Loucy (cell line): ENCODE measurements at regions not wholly inside any gene's neighbourhood (a gene's known extent, or its start where the extent isn't known, plus 50 kb on each side); places are given as distances from the start of the nearest gene placed in this dataset.

ENCODE experiments used
- EZH2phosphoT487 ChIP-seq: fragments of 200-600 bp; IDR thresholded peaks from 2 replicates; pipeline ENCODE4 v1.6.1; 2018; ENCODE audit warnings: antibody characterized with exemption, mild to moderate bottlenecking, moderate library complexity, borderline replicate concordance
- TF ChIP-seq, protein P1 (sequence below): fragments of 200-600 bp; sonication (generic); conservative IDR thresholded peaks from 2 replicates; pipeline ENCODE4 v1.5.1; 2014; ENCODE audit warnings: mild to moderate bottlenecking, antibody characterized with exemption, low read length

DNA sequence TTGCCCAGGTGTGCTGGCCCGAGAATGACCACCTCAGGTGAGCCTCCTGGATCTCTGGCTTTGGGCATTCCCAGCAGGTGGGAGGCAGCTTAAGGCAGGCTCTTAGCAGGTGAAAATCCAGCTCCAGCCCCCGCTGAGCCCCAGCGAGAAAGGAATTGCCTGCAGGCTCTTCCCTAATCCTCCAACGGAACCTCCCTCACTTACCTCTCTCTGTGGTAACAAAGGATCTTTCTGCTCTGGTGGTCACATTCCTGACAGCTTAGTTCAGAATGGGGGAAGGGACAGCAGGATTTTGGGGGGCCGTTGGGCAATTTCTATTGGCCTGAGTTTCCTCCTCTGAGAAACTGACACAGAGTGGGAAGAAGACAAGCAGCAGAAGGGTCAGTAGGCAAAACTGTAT is 116.0 kb upstream of the LHX5 start:
- TF ChIP-seq, protein P1, sequence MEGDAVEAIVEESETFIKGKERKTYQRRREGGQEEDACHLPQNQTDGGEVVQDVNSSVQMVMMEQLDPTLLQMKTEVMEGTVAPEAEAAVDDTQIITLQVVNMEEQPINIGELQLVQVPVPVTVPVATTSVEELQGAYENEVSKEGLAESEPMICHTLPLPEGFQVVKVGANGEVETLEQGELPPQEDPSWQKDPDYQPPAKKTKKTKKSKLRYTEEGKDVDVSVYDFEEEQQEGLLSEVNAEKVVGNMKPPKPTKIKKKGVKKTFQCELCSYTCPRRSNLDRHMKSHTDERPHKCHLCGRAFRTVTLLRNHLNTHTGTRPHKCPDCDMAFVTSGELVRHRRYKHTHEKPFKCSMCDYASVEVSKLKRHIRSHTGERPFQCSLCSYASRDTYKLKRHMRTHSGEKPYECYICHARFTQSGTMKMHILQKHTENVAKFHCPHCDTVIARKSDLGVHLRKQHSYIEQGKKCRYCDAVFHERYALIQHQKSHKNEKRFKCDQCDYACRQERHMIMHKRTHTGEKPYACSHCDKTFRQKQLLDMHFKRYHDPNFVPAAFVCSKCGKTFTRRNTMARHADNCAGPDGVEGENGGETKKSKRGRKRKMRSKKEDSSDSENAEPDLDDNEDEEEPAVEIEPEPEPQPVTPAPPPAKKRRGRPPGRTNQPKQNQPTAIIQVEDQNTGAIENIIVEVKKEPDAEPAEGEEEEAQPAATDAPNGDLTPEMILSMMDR = no peak
- no peak for TF ChIP-seq EZH2phosphoT487
